KMS-11 (cell line): ENCODE measurements at regions not wholly inside any gene's neighbourhood (a gene's known extent, or its start where the extent isn't known, plus 50 kb on each side); places are given as distances from the start of the nearest gene placed in this dataset.

ENCODE experiments used
- H2AFZ ChIP-seq: fragments of 200-600 bp; sonication (generic); 2 replicates; pipeline ENCODE4 v1.6.1; 2016; ENCODE audit warnings: antibody characterized with exemption, mixed run types, low read depth
- H3K27ac ChIP-seq: fragments of 200-600 bp; sonication (generic); 2 replicates; pipeline ENCODE4 v1.6.1; 2016; ENCODE audit warnings: mild to moderate bottlenecking, mixed run types
- H3K27me3 ChIP-seq: fragments of 200-600 bp; sonication (generic); 2 replicates; pipeline ENCODE4 v1.6.1; 2017; ENCODE audit warnings: mild to moderate bottlenecking, low read depth, mixed run types, moderate library complexity; ENCODE audit not compliant: insufficient read depth
- H3K36me3 ChIP-seq: fragments of 200-600 bp; sonication (generic); 2 replicates; pipeline ENCODE4 v1.6.1; 2017; ENCODE audit warnings: mild to moderate bottlenecking, mixed run types; ENCODE audit not compliant: insufficient read depth
- H3K4me1 ChIP-seq: fragments of 200-600 bp; sonication (generic); 2 replicates; pipeline ENCODE4 v1.6.1; 2016; ENCODE audit warnings: mild to moderate bottlenecking, low read depth, mixed run types; ENCODE audit not compliant: poor library complexity, severe bottlenecking
- H3K4me2 ChIP-seq: fragments of 200-600 bp; sonication (generic); 2 replicates; pipeline ENCODE4 v1.7.0; 2016; ENCODE audit warnings: mild to moderate bottlenecking, mixed run types
- H3K4me3 ChIP-seq: fragments of 200-600 bp; sonication (generic); IDR thresholded peaks from 2 replicates; pipeline ENCODE4 v1.6.1; 2017; ENCODE audit warnings: low read depth, low read length, mixed read lengths; ENCODE audit not compliant: insufficient read depth
- H3K79me2 ChIP-seq: fragments of 200-600 bp; sonication (generic); 2 replicates; pipeline ENCODE4 v1.6.1; 2016; ENCODE audit warnings: low read depth, mixed run types; ENCODE audit not compliant: insufficient read depth
- H3K9ac ChIP-seq: fragments of 200-600 bp; sonication (generic); 2 replicates; pipeline ENCODE4 v1.6.1; 2016; ENCODE audit warnings: mild to moderate bottlenecking, mixed run types
- H4K20me1 ChIP-seq: fragments of 200-600 bp; sonication (generic); 2 replicates; pipeline ENCODE4 v1.6.1; 2016; ENCODE audit warnings: mild to moderate bottlenecking, mixed run types; ENCODE audit not compliant: insufficient read depth
- CTCF ChIP-seq: fragments of 200-600 bp; sonication (generic); conservative IDR thresholded peaks from 2 replicates; pipeline ENCODE4 v1.6.1; 2017; ENCODE audit warnings: low read depth, mild to moderate bottlenecking, antibody characterized with exemption, low read length, moderate library complexity, mixed read lengths

GRCh38 chr21:16047904-16048303, 318.1 kb downstream of the USP25 start:
- no peaks in the 10 kb centered on the region for H3K79me2 ChIP-seq
- H2AFZ ChIP-seq, result no peak overlapping the region
- H3K4me1 ChIP-seq, result no peaks in the 10 kb centered on the region
- no peak overlapping the region for H3K9ac ChIP-seq
- H3K4me2 ChIP-seq, result no peak overlapping the region
- no peak for TF ChIP-seq CTCF
- H3K4me3 ChIP-seq, result no peak overlapping the region
- H3K27ac ChIP-seq, result no peak overlapping the region
- no peaks in the 10 kb centered on the region for H3K27me3 ChIP-seq
- no peaks in the 10 kb centered on the region for H3K36me3 ChIP-seq
- H4K20me1 ChIP-seq, result no peaks in the 10 kb centered on the region

- H3K4me3 ChIP-seq, result no peak overlapping the region
- no peaks in the 10 kb centered on the region for H3K27me3 ChIP-seq
These were observed 325.2 kb downstream of the USP25 start for GRCh38 chr21:16055014-16055413.

GRCh38 chr21:16058896-16059295, 329.1 kb downstream of the USP25 start:
- no peak overlapping the region for H3K4me2 ChIP-seq
- H4K20me1 ChIP-seq, result no peaks in the 10 kb centered on the region
- no peaks in the 10 kb centered on the region for H3K4me1 ChIP-seq
- no peak for TF ChIP-seq CTCF
- no peak overlapping the region for H3K27ac ChIP-seq
- no peaks in the 10 kb centered on the region for H3K36me3 ChIP-seq
- no peak overlapping the region for H3K9ac ChIP-seq
- no peaks in the 10 kb centered on the region for H3K27me3 ChIP-seq
- no peak overlapping the region for H2AFZ ChIP-seq
- H3K79me2 ChIP-seq, result no peaks in the 10 kb centered on the region
- no peak overlapping the region for H3K4me3 ChIP-seq

More at GRCh38 chr21:16055014-16055413, 325.2 kb downstream of the USP25 start:
- Histone ChIP-seq H3K9ac (no peak overlapping the region), H3K36me3 (no peaks in the 10 kb centered on the region), H2AFZ (no peak overlapping the region), H3K4me1 (no peaks in the 10 kb centered on the region), H3K27ac (no peak overlapping the region), H3K79me2 (no peaks in the 10 kb centered on the region), H4K20me1 (no peaks in the 10 kb centered on the region), H3K4me2 (no peak overlapping the region)
- no peak for TF ChIP-seq CTCF

- TF ChIP-seq CTCF, result no peak
- H3K36me3 ChIP-seq, result no peaks in the 10 kb centered on the region; the same call in 1 of the 2 replicates
- H4K20me1 ChIP-seq, result no peaks in the 10 kb centered on the region
- H3K9ac ChIP-seq, result no peak overlapping the region
- H3K4me3 ChIP-seq, result no peak overlapping the region
- H3K4me2 ChIP-seq, result no peak overlapping the region
- no peak overlapping the region for H2AFZ ChIP-seq
- no peak overlapping the region for H3K27ac ChIP-seq
- no peaks in the 10 kb centered on the region for H3K79me2 ChIP-seq
- no peaks in the 10 kb centered on the region for H3K4me1 ChIP-seq
- no peaks in the 10 kb centered on the region for H3K27me3 ChIP-seq
These were observed 330.2 kb downstream of the USP25 start for GRCh38 chr21:16059981-16060380.
